ENCODE measurements at regions not wholly inside any gene's neighbourhood (a gene's known extent, or its start where the extent isn't known, plus 50 kb on each side); places are given as distances from the start of the nearest gene placed in this dataset.

DNA sequence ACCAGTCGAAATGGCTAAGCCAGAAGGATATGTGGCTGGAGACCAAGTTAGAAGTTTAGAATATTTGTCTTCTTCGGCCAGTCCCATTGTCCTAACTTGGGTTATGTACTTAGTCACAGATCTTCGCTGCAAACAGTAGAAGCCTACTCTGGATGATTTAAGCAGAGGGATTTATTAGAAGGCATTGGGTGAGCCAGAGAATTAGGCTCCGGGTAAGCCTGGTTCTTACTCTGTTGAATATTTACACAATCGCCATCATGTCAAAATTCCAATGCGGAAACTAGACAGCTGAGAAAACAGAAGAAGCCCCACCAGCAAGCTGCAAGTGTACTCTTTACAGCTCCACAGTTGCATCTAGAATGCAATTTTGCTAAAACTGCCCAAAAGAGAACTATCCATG is 276.6 kb downstream of the CMPK2 start:
- ChIA-PET CTCF (no interaction called here), POLR2A (no interaction called here)
- Histone ChIP-seq H3K9ac (ENCODE audit: low read length) (no peak overlapping the region), H3K36me3 (replicated peaks in 1 of 2; ENCODE audit: control extremely low read depth in 1 of 2, control insufficient read depth in 1 of 2, extremely low read depth in 1 of 2, insufficient read depth in 2 of 2, low read length in 1 of 2) (no peaks in the 10 kb centered on the region), H3K4me2 (replicated peaks; ENCODE audit: low read depth, low read length, poor library complexity, severe bottlenecking) (no peak overlapping the region), H2AFZ (ENCODE audit: insufficient read depth, low read depth, low read length, poor library complexity, severe bottlenecking) (no peak overlapping the region), H4K20me1 (ENCODE audit: control insufficient read depth, insufficient read depth, low read length, poor library complexity, severe bottlenecking) (no peaks in the 10 kb centered on the region), H3K79me2 (ENCODE audit: control insufficient read depth, insufficient read depth, low read length) (no peaks in the 10 kb centered on the region), H3K27me3 (replicated peaks in 1 of 4; ENCODE audit: control extremely low read depth in 1 of 4, control insufficient read depth in 3 of 4, insufficient read depth in 4 of 4, low read length in 3 of 4) (no peaks in the 10 kb centered on the region), H3K4me1 (ENCODE audit: control insufficient read depth in 2 of 2, insufficient read depth in 2 of 2, low read length in 2 of 2) (no peaks in the 10 kb centered on the region), H3K4me3 (ENCODE audit: control extremely low read depth in 1 of 5, extremely low read depth in 1 of 5, insufficient read depth in 1 of 5, low read depth in 2 of 5, low read length in 4 of 5) (no peak overlapping the region), H3K9me3 (ENCODE audit: control extremely low read depth in 1 of 3, control insufficient read depth in 2 of 3, insufficient read depth in 1 of 3, low read length in 2 of 3) (peaks cover 0 to under 1% (median 0%) of the 10 kb centered on the region in 3 donors), H3K27ac (ENCODE audit: low read length in 2 of 2) (no peak overlapping the region)
- intact Hi-C loops (cut with micrococcal nuclease), result no loop called here
- WGBS (ENCODE audit: insufficient coverage), result 92% methylated on average over 5 of the region's 6 CpGs
- H3K27ac Mint-ChIP-seq, result no peak overlapping the region
- no peaks in the 10 kb centered on the region for H3K4me1 Mint-ChIP-seq
- TF ChIP-seq EZH2 (IDR thresholded peaks at IDR 0.05; ENCODE audit: borderline replicate concordance, insufficient read depth, low read depth, low read length, poor library complexity, severe bottlenecking) (no peak), CTCF (IDR thresholded peaks at IDR 0.05) (no peak)
- DNase-seq (no peak), ATAC-seq (ENCODE audit: low read depth) (no peak)
- no peaks in the 10 kb centered on the region for H3K9me3 Mint-ChIP-seq (ENCODE audit: insufficient read depth)
- no peak overlapping the region for H3K4me3 Mint-ChIP-seq
- no peaks in the 10 kb centered on the region for H3K27me3 Mint-ChIP-seq

- no peaks in the 10 kb centered on the region for H3K4me1 Mint-ChIP-seq
Observed at GRCh38 chr2:6590442-6590841, 275.3 kb downstream of the CMPK2 start.

More at GRCh38 chr2:6590442-6590841, 275.3 kb downstream of the CMPK2 start:
- ChIA-PET POLR2A (no interaction called here), CTCF (no interaction called here)
- DNase-seq (no peak), ATAC-seq (ENCODE audit: low read depth) (no peak)
- Mint-ChIP-seq H3K9me3 (ENCODE audit: insufficient read depth) (no peaks in the 10 kb centered on the region), H3K27me3 (no peaks in the 10 kb centered on the region), H3K27ac (no peak overlapping the region), H3K4me3 (no peak overlapping the region)
- Histone ChIP-seq H3K27ac (ENCODE audit: low read length in 2 of 2) (no peak overlapping the region), H3K36me3 (replicated peaks in 1 of 2; ENCODE audit: control extremely low read depth in 1 of 2, control insufficient read depth in 1 of 2, extremely low read depth in 1 of 2, insufficient read depth in 2 of 2, low read length in 1 of 2) (no peaks in the 10 kb centered on the region), H3K9ac (ENCODE audit: low read length) (no peak overlapping the region), H3K79me2 (ENCODE audit: control insufficient read depth, insufficient read depth, low read length) (no peaks in the 10 kb centered on the region), H2AFZ (ENCODE audit: insufficient read depth, low read depth, low read length, poor library complexity, severe bottlenecking) (no peak overlapping the region), H3K4me1 (ENCODE audit: control insufficient read depth in 2 of 2, insufficient read depth in 2 of 2, low read length in 2 of 2) (no peaks in the 10 kb centered on the region), H3K9me3 (ENCODE audit: control extremely low read depth in 1 of 3, control insufficient read depth in 2 of 3, insufficient read depth in 1 of 3, low read length in 2 of 3) (peaks cover 0 to 9% (median 0%) of the 10 kb centered on the region in 3 donors), H3K4me3 (ENCODE audit: control extremely low read depth in 1 of 5, extremely low read depth in 1 of 5, insufficient read depth in 1 of 5, low read depth in 2 of 5, low read length in 4 of 5) (no peak overlapping the region), H3K4me2 (replicated peaks; ENCODE audit: low read depth, low read length, poor library complexity, severe bottlenecking) (no peak overlapping the region), H4K20me1 (ENCODE audit: control insufficient read depth, insufficient read depth, low read length, poor library complexity, severe bottlenecking) (no peaks in the 10 kb centered on the region), H3K27me3 (replicated peaks in 1 of 4; ENCODE audit: control extremely low read depth in 1 of 4, control insufficient read depth in 3 of 4, insufficient read depth in 4 of 4, low read length in 3 of 4) (no peaks in the 10 kb centered on the region)
- intact Hi-C loops (cut with micrococcal nuclease), result no loop called here
- TF ChIP-seq CTCF (IDR thresholded peaks at IDR 0.05) (no peak), EZH2 (IDR thresholded peaks at IDR 0.05; ENCODE audit: borderline replicate concordance, insufficient read depth, low read depth, low read length, poor library complexity, severe bottlenecking) (no peak)
- WGBS (ENCODE audit: insufficient coverage), result 80% methylated on average over 1 of the region's 3 CpGs

Measured in B cell (primary cell).